Gastroesophageal sphincter (tissue), 3 donors: ENCODE measurements at regions not wholly inside any gene's neighbourhood (a gene's known extent, or its start where the extent isn't known, plus 50 kb on each side); places are given as distances from the start of the nearest gene placed in this dataset.

Source experiments
- POLR2AphosphoS5 ChIP-seq: sonication (generic); formaldehyde crosslinking; IDR thresholded peaks from one replicate; pipeline ENCODE4 v1.6.1; 2017; ENCODE audit warnings: antibody characterized with exemption
- TF ChIP-seq, protein P1 (sequence below), 4 experiments: fragments of 200-600 bp in 2 of 4; fragments of 450-650 bp in 2 of 4; sonication (generic) in 1 of 4; IDR thresholded peaks; one replicate each; pipeline ENCODE4 v1.5.1; 2017 to 2019; ENCODE audit warnings: antibody characterized with exemption in 4 of 4, mild to moderate bottlenecking in 2 of 4, moderate library complexity in 2 of 4

DNA sequence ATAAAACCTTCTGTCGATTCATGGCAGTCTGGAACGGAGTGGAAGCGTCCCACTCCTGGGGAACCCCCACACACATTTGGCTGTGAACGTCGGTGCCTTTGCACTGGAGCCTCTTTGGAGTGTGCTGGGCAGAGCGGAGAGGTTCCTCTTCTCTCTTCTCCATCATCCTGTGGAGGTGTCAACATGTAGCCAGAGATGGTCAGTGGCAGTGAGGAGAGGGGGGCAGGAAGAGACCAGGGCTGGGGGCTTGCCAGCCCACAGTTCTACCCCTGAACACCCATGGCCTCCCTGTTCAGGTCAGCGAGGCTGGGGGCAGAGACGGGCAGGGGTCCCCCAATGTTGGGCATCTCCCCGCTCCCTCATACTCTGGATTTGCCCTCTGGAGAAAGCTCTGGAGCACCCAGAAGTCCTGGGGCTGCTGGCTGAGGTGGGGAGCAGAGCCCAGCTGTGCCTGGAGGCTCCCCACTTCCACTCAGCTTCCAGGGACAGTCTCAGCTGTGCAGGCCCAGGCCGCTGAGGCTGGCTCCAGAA lies 223.7 kb downstream of the SEC14L1 start:
- TF ChIP-seq POLR2AphosphoS5: no peak
- TF ChIP-seq, protein P1, sequence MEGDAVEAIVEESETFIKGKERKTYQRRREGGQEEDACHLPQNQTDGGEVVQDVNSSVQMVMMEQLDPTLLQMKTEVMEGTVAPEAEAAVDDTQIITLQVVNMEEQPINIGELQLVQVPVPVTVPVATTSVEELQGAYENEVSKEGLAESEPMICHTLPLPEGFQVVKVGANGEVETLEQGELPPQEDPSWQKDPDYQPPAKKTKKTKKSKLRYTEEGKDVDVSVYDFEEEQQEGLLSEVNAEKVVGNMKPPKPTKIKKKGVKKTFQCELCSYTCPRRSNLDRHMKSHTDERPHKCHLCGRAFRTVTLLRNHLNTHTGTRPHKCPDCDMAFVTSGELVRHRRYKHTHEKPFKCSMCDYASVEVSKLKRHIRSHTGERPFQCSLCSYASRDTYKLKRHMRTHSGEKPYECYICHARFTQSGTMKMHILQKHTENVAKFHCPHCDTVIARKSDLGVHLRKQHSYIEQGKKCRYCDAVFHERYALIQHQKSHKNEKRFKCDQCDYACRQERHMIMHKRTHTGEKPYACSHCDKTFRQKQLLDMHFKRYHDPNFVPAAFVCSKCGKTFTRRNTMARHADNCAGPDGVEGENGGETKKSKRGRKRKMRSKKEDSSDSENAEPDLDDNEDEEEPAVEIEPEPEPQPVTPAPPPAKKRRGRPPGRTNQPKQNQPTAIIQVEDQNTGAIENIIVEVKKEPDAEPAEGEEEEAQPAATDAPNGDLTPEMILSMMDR (IDR thresholded peaks at IDR 0.05): no peak
